Cardiac septum (tissue), 1 donor: ENCODE measurements at regions not wholly inside any gene's neighbourhood (a gene's known extent, or its start where the extent isn't known, plus 50 kb on each side); places are given as distances from the start of the nearest gene placed in this dataset.

Source experiments
- DNase-seq: peaks from one replicate; pipeline ENCODE4 v3.0.0-alpha.2; 2020; ENCODE audit warnings: low spot score
- intact Hi-C: fragments of 100-400 bp; cut with DNase I; formaldehyde crosslinking; loops from one replicate; pipeline ENCODE4 v1.14.0; 2022
- donor health status: DM: no; HTN: no; CAD: no.

DNA sequence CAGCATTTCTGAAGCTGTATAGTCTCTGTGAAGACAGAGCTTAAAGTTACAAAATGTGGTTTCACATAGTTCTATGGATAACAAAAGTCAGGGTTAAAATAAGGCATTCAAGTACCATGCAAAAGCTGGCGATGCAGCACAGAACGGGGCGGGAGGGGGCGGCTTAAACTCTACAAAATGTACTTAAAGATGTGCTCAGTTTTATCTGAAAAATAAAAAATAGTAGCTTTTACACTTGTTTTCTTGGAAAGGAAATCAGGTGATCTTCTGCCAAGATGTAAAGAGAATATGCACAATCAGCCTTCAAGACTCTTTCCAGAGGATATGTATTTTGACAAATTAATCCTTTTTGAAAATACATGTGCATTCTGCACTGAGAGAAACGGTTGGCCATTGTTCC is 301.7 kb upstream of the EMCN start:
- intact Hi-C loops: no loop called here
- no peak for DNase-seq

DNA sequence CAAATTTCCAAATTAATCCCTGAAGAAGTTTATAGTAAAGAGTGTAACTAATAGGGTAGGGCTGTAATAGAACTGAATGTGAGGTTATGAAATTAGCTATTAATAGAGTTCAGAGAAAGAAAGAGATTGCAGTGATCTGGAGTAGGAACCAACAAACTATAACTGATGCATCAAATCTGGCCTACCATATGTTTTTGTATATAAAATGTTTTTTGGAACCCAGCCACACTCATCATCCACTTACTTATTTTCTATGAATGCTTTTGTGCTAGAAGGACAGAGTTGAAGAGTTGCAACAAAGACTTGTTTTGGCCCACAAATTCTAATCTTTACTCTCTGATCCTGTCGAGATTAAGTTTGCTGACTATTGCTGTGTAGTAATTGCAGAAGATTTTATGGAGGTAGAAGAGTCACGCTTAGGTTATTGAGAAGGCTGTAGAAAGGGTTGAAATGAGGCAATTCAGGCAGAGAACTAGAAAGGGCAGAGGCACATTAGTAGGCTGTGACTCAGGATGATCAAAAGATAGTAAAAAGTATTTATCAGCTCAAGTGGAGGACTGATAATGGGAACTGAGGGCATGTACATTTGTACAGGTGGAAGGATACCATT is 298.7 kb upstream of the EMCN start:
- no peak for DNase-seq

DNA sequence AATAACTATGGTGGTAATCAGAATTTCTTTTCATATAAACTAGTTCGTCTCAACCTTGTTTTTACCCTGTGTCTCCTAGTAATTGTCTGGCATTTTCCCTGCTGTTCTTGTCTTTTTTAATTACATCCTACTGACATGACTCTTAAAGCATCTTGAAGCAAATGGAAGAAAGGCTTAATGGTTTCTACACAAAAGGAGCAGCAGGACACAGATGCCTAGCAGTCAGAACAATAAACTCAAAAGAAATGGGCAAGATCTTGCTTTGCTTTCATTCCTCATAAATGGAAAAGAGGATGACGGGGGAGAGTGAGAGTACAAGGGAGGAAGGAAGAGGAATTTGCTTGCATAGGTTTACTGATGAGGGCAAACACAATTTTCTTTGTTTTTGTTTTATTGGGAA is 293.2 kb upstream of the EMCN start:
- DNase-seq: no peak
- intact Hi-C loops: no loop called here

More for the DNA sequence above, 298.7 kb upstream of the EMCN start:
- intact Hi-C loops: no loop called here

DNA sequence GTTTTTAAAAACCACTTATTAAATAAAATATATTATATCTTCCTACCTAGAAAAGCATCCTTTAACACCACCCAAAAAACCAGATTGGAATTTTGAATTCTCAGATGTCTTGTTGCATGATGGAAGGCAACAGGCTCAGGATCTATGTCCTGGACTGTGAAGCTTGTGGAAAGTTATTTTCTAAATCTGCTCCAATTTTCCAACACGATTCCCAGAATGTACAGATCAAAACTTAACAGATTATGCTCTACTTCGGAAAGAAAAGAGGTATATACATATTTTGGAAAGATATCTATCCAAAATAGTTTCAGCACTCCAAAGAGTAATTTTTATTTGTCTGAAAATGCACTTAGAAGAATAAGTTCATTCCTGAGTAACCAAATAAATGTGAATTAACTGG is 291.7 kb upstream of the EMCN start:
- intact Hi-C loops: no loop called here
- no peak for DNase-seq

DNA sequence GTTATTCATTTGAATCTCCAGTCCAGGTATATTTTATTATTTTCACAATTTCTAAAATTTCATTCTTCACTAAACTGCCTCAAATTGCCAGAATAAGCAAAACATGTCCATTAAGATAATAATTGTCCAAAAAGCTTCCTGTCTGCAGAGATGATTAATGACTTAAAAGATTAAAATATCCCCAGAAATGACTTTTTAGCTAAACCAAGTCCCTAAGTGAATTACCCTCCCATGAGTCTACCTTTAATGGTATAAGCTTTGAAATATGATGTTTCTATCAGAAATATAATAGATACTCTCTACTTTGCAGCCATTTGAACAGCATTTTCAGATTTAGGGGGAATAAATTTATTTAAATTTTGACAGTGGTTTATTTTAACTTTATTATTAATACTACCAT is 289.2 kb upstream of the EMCN start:
- no peak for DNase-seq
- intact Hi-C loops: no loop called here

DNA sequence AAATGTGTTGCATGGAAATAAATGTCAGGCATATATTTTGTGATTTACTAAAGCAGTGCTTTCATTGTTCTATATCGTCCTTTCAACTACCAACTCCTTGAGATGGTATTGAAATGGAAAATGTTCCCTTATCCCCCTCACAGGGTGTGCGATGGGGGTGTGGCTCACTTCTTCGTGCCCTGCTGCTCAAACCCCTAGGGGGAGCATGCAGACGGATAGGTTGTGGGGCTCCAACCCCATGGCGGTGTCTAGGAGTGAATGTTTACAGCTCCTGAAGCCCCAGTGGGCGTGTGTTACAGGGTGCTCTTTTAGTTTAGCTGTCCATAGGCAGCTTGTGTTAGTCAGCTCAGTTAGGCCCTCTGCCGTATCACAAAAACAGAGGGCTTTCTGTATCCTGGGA is 287.7 kb upstream of the EMCN start:
- DNase-seq: no peak
- intact Hi-C loops: no loop called here

DNA sequence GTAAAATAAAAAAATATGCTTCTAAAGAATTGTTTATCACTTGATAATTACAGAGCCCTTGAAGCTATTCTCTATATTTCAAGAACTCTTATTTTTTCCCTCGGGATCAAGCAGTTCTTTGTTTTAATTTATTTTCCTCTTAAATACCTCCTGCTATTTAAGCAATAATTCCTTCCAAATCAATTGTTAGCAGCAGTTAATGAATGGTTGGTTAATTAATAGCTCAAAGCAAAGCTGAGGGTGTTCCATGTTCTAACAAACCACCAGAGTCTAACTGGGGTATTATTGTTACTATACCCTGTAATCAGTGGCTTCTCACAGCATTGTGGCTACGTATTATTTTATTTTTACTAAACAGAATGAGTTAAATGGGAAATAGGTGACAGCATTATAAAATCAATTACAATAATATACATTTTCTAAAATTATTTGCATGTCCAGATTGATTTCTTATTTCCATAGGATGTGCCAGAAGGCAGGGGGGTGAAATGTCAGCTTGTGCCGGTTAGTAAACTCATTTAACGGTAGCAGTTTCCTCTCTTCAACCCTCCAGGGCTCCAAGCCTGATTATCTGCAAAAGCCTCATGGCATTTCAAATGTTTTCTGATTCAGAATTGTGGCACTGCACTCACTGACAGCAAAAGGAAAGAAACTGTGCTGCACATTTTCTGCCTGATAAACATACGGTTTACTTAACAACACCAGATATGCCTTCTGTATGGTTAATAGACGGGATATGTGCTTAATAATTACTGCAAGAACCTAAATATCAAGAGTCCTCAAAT is 286.9 kb upstream of the EMCN start:
- no peak for DNase-seq
- intact Hi-C loops: no loop called here

DNA sequence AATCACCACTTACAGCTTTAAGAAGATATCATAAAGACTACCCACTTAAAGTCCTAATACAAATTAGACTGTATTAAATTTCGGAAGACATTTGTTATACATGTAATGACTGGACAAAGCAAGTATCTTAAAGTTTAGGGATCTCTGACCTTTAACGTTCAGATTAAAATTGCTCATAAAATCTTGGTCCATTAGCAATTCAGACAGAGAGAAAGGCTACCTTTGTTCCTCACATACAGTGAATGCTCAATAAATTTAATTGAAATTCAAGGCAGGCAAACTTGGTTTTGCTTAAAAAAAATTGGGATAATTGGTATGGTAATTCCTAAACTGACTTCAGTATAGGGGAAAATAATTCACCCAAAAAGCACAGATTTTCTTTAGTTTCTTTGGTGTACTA is 285.9 kb upstream of the EMCN start:
- no peak for DNase-seq
- intact Hi-C loops: no loop called here

DNA sequence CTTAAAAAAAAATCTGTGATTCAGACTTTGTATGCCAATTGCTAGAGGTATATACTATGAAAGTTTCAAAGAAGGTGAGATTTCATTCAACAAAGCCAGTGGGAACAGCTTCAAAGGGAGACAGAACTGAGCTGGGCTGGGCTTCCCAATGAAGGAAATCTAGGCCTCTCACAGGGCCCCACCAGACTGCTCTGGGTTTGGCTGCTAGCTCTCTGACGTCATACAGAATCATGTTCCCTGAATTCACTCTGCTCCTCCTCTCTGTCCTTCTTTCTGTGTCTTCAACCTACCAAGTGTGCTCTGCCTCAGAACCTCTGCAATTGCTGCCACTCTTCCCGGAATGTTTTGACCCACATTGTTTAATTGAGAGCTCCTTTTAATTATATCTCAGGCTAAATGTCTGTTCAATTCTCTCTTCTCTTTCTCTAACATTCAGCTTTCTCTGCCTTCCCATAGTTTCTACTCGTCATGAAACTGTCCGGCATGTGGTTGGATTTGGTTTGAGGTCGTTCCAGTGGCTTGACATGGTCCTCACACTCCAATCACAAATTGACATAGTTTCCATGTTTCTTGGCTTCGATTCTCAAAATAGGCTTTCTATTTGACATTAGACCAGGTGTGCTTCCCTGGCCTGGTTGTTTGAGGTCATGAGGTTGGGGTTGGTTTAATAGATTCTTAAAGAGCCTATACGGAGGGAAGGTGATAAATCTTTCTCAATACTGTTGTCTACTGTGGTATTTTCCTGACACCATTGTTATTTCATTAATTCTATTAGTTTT is 282.1 kb upstream of the EMCN start:
- DNase-seq: no peak
- intact Hi-C loops: no loop called here

DNA sequence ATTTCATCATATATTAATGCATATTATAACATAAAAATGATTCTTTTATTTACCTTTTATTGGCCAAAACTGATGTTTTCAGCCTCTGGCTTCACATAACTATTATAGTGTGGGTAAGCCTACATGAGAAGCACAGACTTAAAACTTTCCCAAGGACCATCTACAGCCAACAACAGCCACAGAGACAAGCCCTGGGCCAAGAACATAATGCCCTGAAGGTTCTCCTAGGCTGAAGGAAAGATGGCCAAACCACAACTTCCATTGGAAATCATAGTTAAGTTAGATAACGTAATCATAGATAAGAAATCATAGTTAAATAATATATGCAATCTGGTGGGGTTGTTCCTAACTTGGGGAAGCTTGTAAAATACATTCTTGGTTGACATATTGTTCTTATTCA is 280.0 kb upstream of the EMCN start:
- no peak for DNase-seq
- intact Hi-C loops: no loop called here

DNA sequence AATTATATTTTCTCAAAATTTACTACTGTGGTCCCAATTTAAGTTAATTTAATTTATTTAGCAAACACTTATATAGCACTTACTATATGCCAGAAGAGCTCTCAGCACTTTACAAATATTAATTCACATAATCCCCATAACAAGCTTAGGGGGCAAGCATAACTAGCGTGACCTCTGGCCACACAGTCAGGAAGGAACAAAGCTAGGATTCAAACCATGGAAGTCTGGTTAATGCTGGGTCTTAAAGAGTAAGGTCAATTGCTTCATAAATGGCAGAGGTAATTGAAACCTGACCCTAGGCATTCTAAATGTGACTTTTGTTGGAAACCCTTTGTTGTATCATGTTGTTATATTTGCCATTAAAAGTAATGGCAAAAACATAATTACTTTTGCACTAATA is 279.5 kb upstream of the EMCN start:
- DNase-seq: no peak
- intact Hi-C loops: no loop called here

DNA sequence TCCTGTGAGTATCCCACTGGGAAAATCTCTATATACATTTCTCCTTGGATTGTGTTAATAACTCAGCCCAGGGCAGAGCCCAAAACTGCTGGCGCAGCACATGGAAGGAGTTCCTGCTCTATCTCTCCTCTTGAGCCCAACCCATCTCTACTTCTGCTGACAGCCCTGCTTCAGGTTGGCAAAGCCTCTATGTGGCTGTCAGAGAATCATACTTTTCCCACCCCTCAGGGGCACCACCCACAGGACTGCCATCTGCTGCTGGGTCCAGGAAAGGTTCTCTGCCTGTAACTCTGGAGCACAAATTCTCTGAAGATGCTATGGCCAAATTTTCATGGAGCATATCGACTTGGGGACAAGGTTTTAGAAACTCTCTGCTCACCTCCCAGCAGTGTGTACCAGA is 278.5 kb upstream of the EMCN start:
- no peak for DNase-seq
- intact Hi-C loops: no loop called here

DNA sequence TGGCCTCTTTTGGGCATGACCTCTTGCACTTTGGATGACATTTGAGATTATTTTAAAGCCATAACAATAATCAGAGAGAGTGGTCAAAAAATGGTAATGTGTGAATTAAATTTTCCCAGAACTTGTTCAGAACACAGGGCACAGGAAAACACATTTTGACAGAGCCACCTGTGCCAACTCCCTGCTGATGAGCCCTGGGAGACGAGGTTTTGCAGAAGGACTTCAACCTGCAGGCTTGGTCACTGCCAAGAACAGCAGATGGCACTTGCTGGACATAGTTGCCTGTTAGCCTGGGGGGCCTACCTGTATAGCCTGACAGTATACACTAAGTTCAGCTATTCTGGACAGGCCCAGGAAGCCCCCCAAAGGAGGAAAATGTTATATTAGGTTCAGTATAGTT is 277.8 kb upstream of the EMCN start:
- DNase-seq: no peak
- intact Hi-C loops: no loop called here

DNA sequence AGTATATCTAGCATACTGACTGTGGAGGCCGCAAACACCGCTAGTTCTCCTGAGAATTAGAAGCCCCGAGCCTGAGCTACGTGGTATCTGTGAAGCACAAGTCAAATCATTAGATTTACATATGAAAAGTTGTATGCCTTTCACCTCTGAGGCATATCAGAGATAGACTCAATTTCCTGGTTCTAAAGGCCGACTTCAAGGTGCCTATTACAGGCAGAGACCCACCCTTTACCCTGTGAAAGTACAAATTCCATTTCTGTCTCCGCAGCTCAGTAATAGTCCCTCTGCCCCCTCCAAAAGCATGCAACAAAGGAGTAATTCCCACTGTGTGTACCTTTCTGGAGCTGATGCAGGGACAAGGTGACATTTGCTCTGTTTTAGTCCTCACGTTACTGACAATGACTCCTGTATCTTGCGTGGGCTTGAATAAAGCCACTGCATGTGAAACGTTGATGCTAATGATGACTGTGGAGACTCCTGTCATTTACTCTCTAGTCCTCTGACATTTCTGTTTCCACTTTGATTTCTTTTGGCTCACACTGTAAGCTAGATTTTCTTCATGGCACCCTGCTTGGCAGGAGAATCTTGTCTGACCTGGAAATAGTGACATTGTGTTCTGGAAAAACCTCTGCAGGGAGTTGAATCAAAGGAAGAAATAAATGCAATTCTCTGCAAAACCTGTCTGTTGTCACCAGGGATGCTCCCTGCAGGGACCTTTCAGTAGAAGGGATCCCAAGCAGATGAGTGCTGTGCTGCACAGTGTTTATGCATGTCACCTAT is 273.2 kb upstream of the EMCN start:
- intact Hi-C loops: no loop called here
- DNase-seq: no peak

DNA sequence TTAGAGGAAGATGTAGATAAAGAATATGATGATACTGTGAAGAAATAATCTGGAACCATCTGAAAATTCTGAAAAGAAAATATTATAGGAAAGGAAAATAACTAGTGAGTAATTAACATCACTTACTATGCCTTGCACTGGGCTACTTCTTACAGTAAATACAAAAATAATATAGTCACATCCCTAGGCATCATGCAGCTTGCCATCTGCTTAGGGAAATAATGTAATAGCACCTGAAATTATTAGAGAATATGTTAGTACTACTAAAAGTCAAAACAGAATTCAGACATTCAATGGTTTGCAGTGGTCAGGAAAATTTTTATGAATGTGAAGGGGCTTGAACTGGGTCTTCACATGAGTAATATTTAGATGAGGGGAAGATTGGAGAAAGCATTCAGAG is 272.2 kb upstream of the EMCN start:
- intact Hi-C loops: no loop called here
- no peak for DNase-seq

DNA sequence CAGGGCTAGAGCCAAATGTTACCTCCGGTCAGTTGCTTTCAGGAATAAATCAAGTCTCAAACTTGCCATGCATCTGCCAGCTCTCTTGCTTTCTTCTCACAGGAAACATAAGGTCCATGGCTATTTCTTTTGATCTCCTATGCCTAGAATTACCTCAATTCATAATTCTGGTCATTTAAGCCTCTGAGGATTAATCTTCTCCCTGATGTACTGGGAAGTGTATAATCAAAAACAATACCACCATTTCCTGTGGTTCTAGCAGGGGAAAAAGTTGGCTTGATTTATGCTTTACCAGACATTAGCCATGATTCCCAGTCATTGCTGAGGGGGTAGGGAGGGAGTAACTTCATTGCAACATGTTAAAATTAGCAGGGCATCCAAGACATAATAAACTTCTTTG is 268.7 kb upstream of the EMCN start:
- no peak for DNase-seq
- intact Hi-C loops: no loop called here

DNA sequence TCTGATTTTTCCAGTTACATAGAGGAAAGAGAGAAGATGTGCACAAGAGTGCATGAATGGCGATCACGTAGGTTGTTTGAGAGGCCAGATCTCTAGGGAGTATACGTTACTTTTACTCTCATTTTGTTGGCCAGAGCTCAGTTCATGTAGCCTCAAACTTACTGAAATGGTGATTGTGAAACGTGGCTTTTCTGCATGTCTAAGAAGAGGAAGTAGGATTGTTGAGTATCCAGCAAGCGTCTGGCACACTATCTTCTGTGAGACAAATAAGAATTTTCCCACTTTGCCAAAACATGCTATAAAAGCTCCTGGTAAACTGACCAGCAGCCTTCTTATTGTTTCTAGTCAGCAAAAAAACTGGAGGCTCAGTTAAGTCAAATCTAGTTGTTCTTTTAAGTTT is 264.5 kb upstream of the EMCN start:
- DNase-seq: no peak
- intact Hi-C loops: no loop called here

DNA sequence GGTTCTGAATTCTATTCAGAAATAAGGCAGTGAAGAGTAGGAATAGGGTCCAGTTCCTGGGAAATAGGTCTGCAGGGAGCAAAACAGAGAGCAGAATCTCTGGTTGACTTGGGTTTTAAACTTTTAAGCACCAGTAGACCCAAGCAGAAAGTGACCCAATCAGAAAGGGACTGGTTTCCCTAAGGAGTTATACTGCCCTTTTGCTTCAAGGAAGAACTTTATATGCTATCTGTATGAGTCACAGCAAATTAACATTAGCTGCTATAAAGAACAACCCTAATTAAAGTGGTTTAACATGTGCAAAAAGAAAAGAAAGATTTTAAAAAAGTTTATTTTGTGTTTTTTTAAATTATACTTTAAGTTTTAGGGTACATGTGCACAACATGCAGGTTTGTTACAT is 263.6 kb upstream of the EMCN start:
- intact Hi-C loops: no loop called here
- DNase-seq: no peak

DNA sequence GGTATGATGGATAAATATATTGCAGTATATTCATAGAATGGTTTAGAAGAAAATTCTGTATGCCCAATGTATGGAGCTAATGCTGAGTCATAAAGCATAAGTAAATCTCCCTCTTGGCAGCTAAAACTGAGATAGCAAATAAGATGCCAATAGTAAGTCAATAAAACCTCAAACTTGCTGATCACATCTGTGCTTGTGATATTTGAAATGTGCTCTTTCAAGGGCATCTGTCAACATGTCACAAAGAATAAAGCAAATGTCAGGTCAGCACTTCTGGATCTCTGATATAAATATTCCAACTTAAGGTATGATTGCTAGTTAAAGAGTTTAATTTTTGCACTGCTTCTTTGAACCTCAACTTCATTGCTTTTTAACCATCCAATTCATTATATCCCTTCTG is 262.3 kb upstream of the EMCN start:
- intact Hi-C loops: no loop called here
- no peak for DNase-seq

DNA sequence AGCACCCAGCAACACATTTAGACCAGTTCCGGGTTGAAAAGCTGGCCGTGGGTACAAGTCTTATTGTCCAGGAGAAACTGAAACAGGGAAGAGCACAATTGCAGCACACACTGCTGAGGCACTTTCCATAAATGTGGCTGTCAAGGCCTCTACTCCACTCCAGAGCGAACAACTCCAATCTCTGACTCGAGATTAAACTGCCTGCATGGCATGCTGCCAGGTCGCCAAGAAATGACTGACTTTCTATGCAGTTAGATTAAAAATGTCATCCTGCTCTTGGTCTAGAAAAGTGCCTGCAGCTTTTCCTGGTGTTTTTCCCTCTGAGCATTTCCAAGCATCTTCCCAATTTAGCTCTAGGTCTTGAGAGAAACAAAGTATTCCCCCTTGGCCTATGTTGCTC is 260.6 kb upstream of the EMCN start:
- intact Hi-C loops: no loop called here
- no peak for DNase-seq
